Midbrain (tissue), 1 donor: ENCODE measurements at regions not wholly inside any gene's neighbourhood (a gene's known extent, or its start where the extent isn't known, plus 50 kb on each side); places are given as distances from the start of the nearest gene placed in this dataset.
"Not testable (repeated sequence)": the region's sequence is repeated elsewhere in the genome, so short reads cannot be mapped to it uniquely, and the experiment has no call there.

Source experiments
- DNase-seq: peaks from one replicate; lab custom pipeline; 2025; lab: John Stamatoyannopoulos, UW

GRCh38 chr10:53166325-53166724, 393.7 kb upstream of the MBL2 start:
- DNase-seq = no peak

- DNase-seq = no peak
These were observed 390.3 kb upstream of the MBL2 start for GRCh38 chr10:53162856-53163255.

GRCh38 chr10:53161231-53161630, 388.6 kb upstream of the MBL2 start:
- no peak for DNase-seq

- not testable (repeated sequence) for DNase-seq
These were observed 383.1 kb upstream of the MBL2 start for GRCh38 chr10:53155674-53156073.

GRCh38 chr10:53153831-53154230, 381.2 kb upstream of the MBL2 start:
- DNase-seq = no peak

- no peak for DNase-seq
These were observed 367.9 kb upstream of the MBL2 start for GRCh38 chr10:53140506-53140905.

- DNase-seq = no peak
These were observed 363.3 kb upstream of the MBL2 start for GRCh38 chr10:53135897-53136253.

GRCh38 chr10:53135213-53135896, 362.8 kb upstream of the MBL2 start:
- DNase-seq = no peak

GRCh38 chr10:53134050-53134449, 361.5 kb upstream of the MBL2 start:
- no peak for DNase-seq

- DNase-seq = no peak
These were observed 357.8 kb upstream of the MBL2 start for GRCh38 chr10:53130337-53130736.

GRCh38 chr10:53127686-53128085, 355.1 kb upstream of the MBL2 start:
- DNase-seq = no peak

GRCh38 chr10:53123311-53123710, 350.7 kb upstream of the MBL2 start:
- DNase-seq = no peak

GRCh38 chr10:53122281-53122680, 349.7 kb upstream of the MBL2 start:
- DNase-seq = no peak

- no peak for DNase-seq
These were observed 343.1 kb upstream of the MBL2 start for GRCh38 chr10:53115660-53116059.

- no peak for DNase-seq
These were observed 338.9 kb upstream of the MBL2 start for GRCh38 chr10:53111529-53111928.

GRCh38 chr10:53109320-53109719, 336.7 kb upstream of the MBL2 start:
- no peak for DNase-seq

- no peak for DNase-seq
These were observed 335.8 kb upstream of the MBL2 start for GRCh38 chr10:53108317-53108934.

- no peak for DNase-seq
These were observed 335.1 kb upstream of the MBL2 start for GRCh38 chr10:53107711-53108110.

GRCh38 chr10:53102424-53102823, 329.8 kb upstream of the MBL2 start:
- DNase-seq = no peak

- no peak for DNase-seq
These were observed 321.3 kb upstream of the MBL2 start for GRCh38 chr10:53093878-53094277.

- DNase-seq = no peak
These were observed 319.0 kb upstream of the MBL2 start for GRCh38 chr10:53091574-53091973.

- DNase-seq = no peak
These were observed 316.4 kb upstream of the MBL2 start for GRCh38 chr10:53088961-53089360.

GRCh38 chr10:53079283-53079682, 306.7 kb upstream of the MBL2 start:
- DNase-seq = no peak

- no peak for DNase-seq
These were observed 304.4 kb upstream of the MBL2 start for GRCh38 chr10:53076948-53077347.
